Effector CD8-positive, alpha-beta T cell (primary cell): ENCODE measurements at regions not wholly inside any gene's neighbourhood (a gene's known extent, or its start where the extent isn't known, plus 50 kb on each side); places are given as distances from the start of the nearest gene placed in this dataset.
"Not testable (repeated sequence)": the region's sequence is repeated elsewhere in the genome, so short reads cannot be mapped to it uniquely, and the experiment has no call there.

Source experiments
- DNase-seq: peaks from one replicate; lab custom pipeline; 2025; lab: John Stamatoyannopoulos, UW

DNA sequence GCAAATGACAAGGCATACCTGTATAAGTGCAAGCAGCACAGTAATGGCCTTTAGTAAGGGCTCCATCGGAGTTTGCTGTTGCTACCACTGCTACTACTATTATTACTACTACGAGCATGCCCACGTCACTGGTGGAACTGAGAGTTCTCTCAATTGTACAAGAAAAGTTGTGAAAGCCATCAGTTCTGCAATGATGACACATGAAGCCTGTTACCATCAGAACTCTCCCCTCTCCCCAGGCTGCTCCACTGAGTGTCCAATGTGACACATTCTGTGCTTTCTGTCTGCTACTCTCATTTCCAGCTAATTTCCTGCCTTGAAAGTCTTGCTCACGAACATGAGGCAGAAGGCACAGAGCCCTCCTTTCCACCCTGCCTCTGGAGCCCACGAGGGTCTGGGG, 263.2 kb upstream of the MGMT start:
- DNase-seq, result no peak

DNA sequence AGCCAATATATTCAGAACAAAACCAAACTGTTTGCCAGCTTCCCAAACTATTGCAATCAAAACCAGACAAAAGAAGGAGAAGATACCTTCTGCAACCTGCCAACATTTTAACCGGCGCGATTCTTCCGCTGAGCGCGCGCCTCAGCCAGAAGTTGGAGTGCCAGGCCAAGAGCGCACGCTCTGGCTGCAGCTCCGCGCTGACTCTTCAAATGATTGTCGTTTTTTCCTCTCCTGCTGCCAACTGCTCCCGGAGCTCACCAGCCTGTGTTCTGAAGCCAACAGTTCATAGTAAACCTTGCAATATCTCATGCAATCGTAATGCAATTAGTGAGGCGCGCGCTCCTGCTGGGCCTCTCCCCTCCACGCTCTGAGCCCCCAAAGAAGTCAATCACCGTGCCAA, 259.7 kb upstream of the MGMT start:
- DNase-seq, result no peak

DNA sequence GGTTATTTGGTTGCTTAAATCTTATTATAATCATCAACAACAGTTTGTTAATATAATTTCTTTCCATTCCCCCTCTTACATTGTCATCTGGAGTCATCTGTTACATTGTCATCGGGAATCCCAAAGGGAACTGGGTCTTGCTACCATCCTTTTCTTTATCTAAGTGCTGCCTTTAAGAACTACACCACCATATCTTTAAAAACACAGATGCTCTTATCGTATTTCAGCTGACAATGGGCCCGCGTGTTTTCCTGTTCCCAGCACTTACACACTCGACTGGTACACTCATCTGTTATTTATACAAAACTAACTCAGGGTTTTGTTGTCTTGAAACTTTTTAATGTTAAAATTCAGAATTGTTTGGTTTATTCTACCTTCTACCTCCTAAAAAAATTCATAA, 256.2 kb upstream of the MGMT start:
- no peak for DNase-seq

DNA sequence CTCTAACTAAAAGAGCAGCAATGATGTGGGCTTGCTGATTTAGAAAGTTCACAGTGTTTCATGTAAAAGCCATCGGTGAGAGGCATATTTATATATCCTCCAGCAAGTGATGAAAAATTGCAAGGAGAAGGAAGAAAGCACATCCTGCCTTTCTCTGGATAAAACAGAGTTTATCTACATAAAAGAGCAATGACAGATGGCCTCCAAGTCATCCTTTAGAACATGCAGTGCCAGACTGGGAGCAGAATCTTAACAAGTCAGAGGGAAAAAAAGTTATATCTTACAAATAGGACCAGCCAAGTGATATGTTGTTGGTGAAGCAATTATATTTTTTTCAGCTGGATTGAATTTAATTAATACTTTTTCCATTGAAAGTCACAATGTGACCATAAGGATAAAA, 253.8 kb upstream of the MGMT start:
- no peak for DNase-seq

DNA sequence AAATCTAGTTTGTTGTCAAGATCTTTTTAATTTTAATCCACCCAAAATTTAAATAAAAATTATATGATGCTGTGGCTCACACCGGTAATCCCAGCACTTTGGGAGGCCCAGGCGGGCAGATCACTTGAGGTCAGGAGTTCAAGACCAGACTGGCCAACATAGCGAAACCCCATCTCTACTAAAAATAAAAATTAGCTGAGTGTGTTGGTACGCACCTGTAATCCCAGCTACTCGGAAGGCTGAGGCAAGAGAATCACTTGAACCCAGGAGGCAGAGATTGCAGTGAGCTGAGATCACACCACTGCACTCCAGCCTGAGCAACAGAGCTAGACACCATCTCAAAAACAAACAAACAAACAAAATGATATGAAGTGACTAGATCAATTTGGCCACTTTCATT, 253.0 kb upstream of the MGMT start:
- DNase-seq, result not testable (repeated sequence)

DNA sequence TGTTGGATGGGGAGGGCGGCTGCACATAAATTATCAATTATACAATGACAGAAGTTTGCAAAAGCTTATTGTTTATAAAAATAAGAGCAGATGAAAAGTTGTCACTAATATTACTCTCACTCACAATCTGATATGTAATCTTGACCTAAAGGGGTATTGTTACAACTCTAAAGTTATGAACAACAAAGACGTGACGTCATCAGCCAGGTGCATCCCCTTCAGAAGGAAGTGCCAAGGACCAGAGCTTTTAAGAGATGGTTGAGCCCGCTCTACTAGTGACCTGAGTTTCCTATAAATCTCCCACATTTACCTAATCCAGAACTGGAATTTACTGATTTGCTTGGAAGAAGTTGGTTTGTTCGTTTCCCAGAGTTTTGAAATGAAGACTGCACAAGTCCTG, 247.7 kb upstream of the MGMT start:
- no peak for DNase-seq

DNA sequence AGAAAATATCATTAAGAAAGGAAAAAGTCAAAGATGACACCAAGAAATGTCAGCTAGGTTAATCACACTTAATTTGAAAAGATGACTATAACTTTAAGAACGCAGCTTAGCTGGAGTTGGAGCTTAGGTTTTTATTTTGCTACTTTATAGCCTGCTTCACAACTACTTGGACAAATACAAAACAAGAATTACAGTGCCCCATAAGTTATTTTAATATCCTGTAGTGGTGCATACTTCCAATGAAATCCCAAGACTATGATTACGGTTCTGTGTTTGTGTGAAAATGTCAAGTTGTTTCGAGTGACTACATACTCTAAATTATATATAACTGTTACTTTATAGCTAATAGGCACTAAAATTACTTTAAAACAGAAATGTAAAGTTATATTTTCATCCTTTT, 244.6 kb upstream of the MGMT start:
- no peak for DNase-seq

DNA sequence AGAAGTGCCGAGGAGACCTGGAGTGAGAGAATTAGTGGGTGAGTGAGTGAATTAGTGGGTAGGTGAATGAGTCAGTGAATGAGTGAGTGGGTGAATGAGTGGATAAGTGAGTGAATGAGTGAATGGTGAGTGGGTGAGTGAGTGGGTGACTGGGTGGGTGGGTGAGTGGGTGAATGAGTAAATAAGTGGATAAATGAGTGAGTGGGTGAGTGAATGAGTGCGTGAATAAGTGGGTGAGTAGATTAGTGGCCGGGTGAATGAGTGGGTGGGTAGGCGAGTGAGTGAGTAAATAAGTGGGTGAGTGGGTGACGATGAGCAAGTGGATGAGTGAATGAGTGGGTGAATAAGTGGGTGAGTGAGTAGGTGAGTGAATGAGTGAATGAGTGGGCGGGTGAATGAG, 243.7 kb upstream of the MGMT start:
- no peak for DNase-seq

DNA sequence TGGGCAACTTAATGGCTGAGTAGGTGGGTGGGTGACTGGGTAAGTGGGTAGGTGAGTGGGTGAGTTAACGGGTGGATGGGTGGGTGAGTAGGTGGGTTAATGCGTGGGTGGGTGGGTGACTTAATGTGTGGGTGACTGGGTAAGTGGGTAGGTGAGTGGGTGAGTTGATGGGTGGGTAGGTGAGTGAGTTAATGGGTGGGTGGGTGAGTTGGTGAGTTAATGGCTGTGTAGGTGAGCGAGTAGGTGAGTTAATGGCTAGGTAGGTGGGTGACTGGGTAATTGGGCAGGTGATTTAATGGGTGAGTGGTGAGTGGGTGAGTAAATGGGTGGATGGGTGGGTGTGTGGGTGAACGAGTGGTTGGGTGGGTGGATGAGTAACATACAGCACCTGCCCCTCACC, 243.0 kb upstream of the MGMT start:
- DNase-seq, result no peak

DNA sequence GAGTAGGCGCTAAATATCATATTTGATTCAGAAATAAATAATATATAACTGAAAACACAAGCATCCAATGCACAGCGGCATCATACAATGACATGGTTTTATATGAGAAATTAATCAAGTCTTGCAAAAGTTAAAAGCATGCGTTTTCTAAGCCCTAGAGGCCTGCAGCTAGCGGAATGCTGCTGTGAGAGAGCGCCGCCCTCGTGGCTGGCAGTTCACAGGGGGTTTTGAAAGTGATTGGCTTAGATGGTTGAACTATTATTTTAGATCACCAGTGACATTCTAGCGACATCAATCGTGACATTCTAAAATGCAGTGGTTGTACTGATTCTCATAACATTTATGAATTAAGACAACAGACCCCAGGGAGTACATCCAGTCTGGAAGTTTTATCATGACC, 235.2 kb upstream of the MGMT start:
- no peak for DNase-seq

DNA sequence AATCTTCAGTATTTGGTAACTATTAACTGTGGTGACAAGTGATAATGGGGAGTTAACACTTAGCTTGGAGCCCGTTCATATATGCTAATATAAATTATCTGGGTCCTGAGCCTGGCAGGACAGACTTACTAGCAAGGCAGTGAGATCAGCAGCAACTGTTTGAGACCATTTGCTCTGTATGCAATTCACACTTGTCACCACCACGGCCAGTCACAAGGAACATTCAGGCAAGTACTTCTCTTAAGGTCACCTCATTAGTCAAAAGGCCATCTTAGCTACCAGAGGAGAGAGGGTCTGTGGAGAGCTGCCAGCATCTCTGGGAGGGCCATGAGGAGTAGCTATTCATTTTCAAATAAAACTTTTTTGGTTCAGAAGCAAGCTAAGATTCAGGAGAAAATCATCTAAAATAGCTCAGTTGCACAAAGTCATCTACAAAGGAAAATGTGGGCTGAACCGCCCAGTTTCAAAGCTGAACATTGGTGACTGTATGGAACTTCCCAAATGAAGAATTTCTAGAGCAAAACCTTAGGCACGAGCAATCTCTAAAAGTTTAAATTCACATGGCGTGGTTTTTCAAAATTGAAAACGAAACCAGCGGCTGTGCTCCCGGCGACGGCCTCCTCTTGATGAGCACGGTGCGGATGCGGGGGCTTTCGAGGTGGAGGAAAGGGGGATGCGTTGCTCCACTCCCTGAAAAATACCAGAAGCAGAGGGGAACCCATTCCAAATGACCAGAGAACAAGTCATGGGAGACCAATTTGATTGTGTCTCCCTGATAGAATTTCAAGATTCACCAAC, 233.5 kb upstream of the MGMT start:
- DNase-seq, result no peak

DNA sequence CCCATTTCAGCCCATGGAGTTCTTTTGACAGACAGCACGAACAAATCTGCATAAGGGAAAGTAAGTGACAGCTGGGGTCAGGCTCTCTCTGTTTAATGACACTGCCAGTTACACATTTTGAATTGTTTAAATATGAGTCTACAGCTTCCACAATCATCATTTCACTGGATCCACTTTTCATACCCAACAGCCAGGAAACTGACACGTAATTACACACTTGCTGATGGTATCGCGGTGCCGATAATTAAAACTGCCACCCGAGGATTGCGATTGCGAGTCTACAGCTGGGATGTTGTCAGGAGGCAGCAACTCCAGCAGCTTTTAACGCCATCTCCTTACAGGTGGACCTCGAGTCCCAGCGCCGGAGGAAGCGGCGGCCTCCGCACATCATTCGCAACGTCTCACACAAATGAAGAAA, 230.8 kb upstream of the MGMT start:
- DNase-seq, result no peak

DNA sequence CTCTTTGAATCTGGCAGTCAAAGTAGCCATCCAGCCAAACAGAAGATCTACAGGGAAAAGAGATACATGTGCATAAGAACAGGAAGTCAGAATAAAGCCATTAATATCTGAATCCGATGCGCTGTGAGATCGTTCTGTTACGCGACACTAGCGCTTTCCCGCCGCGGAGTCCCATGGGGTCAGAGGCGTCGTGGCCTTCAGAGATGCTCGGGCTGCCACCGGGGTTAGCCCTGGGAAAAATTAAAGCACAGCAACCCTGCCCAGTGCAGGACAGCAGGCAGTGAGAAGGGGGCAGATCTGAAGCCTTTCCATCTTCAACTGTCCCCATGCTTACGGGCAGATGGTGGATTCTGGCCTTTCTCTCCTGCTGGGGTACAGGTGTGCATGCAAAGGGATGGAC, 225.6 kb upstream of the MGMT start:
- DNase-seq, result no peak

DNA sequence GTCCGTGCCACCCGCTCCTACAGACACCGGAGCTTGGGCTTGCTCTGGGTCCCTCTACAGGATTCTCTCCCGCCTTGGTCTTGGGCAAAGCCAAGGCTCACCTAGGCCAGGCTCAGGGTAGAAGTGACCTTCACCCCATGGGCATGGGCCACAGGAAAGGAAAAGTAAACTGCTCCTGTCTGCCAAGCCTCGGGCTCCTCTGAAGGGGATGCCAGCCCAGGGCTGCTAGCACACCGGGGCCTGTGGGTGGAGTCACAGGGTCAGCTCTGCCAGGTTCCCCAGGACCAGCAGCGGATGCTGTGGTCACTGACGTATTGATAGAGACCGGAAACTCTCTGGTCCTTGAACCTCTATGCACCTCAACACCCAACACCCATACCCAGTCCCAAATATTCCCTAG, 222.7 kb upstream of the MGMT start:
- DNase-seq, result no peak

DNA sequence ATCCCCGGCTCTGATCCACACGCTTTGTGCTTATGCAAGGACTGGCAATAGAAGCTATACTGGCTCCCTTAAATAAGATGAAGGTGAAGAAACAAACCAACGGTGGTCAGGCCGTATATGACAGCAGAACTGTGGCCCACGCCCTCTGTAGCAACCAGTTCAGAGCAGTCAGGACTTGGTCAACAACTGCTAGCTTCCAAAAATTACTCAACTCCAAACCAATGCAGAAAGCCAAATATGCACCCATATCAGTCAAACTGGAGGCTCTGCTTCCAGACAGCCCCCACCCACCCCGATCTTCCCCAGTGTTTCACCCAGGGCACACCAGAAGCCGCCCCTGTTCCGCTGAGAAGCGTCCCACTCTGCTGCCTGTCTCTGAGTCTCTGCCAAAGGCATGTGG, 222.3 kb upstream of the MGMT start:
- no peak for DNase-seq

DNA sequence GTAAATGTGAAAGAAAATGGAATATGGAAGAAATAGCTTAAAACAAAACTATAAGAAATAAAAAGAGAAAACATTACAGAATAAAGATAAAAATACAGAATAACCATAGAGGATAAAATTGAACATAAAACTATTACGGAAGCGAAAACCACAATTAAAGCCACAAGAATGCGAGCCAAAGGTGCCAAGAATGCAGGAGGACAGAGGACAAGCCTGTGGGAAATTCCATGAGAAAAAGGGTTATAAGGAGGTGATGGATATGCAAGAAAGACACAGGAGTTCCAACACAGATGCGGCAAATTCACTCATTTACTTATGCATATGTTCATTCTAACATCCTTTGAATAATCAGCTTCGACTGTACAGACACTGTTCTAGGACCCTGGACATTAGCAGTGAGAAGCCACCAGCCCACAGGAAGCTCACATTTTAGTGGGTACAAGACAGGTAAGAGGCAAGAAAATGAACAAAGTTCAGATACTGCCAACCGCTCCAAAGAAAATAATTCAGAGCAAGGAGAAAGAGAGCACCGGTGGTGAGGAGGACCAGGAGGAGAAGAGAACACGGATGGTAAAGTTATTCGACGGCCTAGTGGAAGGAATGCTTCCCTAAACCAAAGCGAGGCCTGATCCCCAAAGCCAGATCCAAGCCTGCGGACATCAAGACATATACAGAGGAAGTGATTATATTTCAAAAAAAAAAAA, 213.7 kb upstream of the MGMT start:
- no peak for DNase-seq

DNA sequence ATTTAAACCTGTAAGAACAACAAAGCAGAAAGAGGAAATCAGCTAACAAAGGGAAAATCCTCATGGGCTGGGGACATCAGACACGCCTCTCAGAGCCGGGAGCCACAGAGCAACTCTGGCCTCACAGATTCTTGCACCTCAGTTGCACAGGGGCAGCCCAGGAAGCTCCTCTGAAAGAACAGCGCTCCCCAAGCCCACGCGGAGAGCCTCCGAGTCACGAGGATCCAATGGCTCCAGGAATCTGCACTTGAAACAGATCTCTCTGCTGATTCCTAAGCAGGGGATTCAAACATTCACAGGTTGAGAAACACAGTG, 213.2 kb upstream of the MGMT start:
- DNase-seq, result no peak

DNA sequence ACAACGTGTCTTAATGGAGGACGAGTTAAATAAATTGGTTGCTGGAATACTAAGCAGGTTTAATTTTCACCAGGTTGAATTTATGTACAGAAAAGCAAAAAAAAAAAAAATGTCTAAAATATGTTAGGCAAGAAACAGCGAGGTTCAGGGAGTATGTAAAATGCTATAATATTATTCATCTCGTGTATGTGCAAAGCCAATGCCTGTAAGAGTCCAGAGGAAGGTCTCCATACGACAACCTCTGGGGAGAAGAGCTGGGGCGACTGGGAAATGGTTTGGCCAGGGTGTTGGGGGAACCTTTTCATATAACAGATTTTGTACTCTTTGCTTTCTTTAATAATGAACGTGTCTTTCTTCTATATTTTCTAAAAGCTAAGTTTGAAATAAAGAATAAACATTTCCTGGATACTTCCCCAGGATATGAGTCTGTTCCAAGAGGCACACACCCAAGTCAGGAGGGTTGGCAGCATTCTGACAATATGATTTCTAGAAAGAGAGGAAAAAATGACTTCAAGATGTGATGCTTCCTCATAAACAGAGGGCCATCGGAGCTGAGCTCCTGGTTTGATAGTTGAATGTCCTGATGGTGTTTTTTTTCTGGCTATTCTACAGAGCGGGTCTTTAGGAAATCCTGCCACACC, 208.6 kb upstream of the MGMT start:
- DNase-seq, result no peak

DNA sequence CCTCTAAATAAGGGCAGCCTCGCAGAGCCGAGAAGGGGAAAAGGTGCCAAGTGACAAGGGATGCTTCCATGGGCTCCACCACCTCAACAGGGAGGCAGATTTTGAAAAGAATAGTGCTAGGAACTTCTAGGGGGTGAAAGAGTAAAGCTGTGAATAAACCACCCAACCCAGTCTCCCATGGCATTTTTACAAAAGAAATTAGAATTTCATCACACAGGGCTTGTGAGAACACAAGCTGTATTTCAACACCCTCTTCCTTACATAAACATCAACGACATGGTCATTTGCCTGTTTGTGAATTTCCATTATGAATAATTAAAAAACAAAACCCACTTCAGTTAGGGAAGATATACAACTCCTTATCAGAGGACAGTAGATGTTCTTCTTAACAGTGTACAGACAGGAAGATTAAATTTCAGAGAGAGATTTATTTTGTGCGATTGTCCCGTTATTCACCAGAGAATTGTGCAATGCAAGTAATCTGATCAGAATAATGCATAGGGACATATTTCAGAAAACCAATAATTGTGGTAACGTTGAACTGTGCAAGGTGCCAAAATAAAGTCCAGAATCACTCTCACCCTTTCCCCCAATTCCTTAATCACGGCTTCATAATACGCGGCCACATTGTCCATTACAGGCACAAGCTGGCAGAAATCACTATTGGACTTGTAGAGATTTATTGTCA, 207.8 kb upstream of the MGMT start:
- DNase-seq, result no peak

DNA sequence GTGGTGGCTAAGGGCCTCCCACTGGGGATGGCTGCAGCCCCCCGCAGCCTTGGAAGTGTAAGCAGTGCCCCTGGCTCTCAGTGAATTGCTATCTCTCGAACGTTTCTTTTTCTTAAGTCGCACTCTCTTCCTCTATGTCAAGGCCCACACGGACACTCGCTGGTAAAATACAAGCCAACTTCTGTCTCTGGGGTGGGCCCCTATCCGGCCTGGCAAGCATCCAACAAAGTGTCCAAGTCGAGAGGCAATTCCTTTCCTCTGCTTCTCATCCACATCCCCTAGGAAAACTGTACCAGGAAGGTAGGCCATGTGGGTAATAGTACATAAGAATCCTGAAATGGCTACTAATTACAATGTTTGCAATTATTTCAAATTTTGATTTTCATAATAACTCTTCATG, 194.9 kb upstream of the MGMT start:
- no peak for DNase-seq

DNA sequence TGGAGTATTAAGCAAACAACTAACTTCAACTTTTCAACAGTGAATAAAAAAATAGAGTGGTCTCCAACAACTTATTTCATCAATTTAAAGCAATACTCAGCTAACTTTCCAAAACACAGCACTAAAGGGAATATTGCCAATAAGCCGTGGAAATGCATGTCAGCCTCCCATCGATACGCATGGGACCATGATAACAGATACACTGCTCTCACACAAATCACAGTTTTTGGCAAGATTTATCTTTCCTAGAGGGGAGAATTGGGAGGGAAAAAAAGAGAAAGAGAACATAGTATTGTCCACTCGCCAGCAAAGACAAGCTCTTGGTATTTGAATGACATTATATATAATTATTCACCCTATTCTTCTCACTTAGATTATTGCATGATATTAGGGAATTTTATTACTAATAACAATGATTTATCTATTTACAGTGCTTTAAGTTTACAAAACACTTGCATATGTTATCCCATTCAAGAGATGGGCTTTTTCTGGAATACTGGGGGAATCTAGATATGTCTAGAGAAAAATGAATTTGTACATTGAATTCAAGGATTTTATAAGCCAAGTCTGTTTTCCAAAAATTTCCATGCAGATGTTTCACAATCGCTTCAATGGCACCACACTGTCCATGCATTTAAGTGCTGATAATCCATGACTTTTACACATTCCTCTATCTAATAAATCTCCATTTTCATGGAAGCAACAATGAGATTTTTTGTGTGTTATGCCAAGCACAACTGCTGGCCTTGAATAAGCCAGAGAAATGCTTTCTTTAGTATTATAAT, 194.0 kb upstream of the MGMT start:
- no peak for DNase-seq

DNA sequence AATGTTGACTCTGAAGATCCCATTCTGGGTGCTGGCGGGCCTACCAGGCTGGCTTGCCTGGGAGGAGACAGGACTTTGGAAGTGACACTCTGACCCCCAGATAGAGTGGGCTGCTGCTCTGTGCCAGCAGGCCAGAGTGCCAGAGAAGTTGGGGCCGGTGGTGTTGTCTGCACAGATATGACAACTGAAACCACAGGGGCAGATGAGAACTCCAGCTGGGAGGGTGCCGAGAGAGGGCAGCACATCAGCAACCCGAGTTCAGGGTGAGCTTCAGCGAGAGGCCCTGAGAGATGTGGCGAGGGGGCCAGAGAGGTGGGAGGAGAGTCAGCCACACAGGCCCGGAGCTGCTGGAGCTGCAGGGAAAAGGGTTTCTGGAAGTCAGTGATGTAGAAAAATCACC, 193.2 kb upstream of the MGMT start:
- no peak for DNase-seq
